ENCODE measurements at regions not wholly inside any gene's neighbourhood (a gene's known extent, or its start where the extent isn't known, plus 50 kb on each side); places are given as distances from the start of the nearest gene placed in this dataset.

GRCh38 chr16:59328961-59329360, 594.8 kb upstream of the GOT2 start:
- WGBS (ENCODE audit: low lambda C conversion rate, missing lambda C conversion rate), result 64% methylated on average over 2 of the region's 2 CpGs
- no peaks in the 10 kb centered on the region for H3K9me2 ChIP-seq (replicated peaks; ENCODE audit: insufficient read depth)
- no peak for DNase-seq (ENCODE audit: low spot score)
- no peaks in the 10 kb centered on the region for H3K79me2 ChIP-seq
- H3K27me3 ChIP-seq, result no peaks in the 10 kb centered on the region
- no peaks in the 10 kb centered on the region for H3K9me3 ChIP-seq (ENCODE audit: low read depth)
- H4K20me1 ChIP-seq (ENCODE audit: insufficient read depth, poor library complexity, severe bottlenecking), result no peaks in the 10 kb centered on the region
- no peaks in the 10 kb centered on the region for H3K4me1 ChIP-seq (ENCODE audit: insufficient read depth)
- no peak overlapping the region for H3K27ac ChIP-seq
- no peaks in the 10 kb centered on the region for H3K36me3 ChIP-seq (replicated peaks; ENCODE audit: insufficient read depth, low read depth)
- no peak overlapping the region for H3K4me3 ChIP-seq
- no peak overlapping the region for H3K4me2 ChIP-seq
- no peak overlapping the region for H2AFZ ChIP-seq
- TF ChIP-seq CTCF (IDR thresholded peaks at IDR 0.05; ENCODE audit: poor library complexity) (no peak), EZH2 (IDR thresholded peaks at IDR 0.05; ENCODE audit: borderline replicate concordance) (no peak), EZH2phosphoT487 (IDR thresholded peaks at IDR 0.05; ENCODE audit: low read depth, severe bottlenecking, unreplicated experiment) (no peak)

- H3K79me2 ChIP-seq, result no peaks in the 10 kb centered on the region
- 99% methylated on average over 3 of the region's 3 CpGs for WGBS (ENCODE audit: low lambda C conversion rate, missing lambda C conversion rate)
- H3K27me3 ChIP-seq, result no peaks in the 10 kb centered on the region
- no peaks in the 10 kb centered on the region for H3K36me3 ChIP-seq (replicated peaks; ENCODE audit: insufficient read depth, low read depth)
- no peak overlapping the region for H3K4me3 ChIP-seq
- DNase-seq (ENCODE audit: low spot score), result no peak
- H3K4me1 ChIP-seq (ENCODE audit: insufficient read depth), result no peaks in the 10 kb centered on the region
- no peak overlapping the region for H3K4me2 ChIP-seq
- no peaks in the 10 kb centered on the region for H3K9me3 ChIP-seq (ENCODE audit: low read depth)
- TF ChIP-seq EZH2 (IDR thresholded peaks at IDR 0.05; ENCODE audit: borderline replicate concordance), result no peak
- TF ChIP-seq CTCF (IDR thresholded peaks at IDR 0.05; ENCODE audit: poor library complexity), result no peak
- no peak for TF ChIP-seq EZH2phosphoT487 (IDR thresholded peaks at IDR 0.05; ENCODE audit: low read depth, severe bottlenecking, unreplicated experiment)
- no peaks in the 10 kb centered on the region for H3K9me2 ChIP-seq (replicated peaks; ENCODE audit: insufficient read depth)
- H4K20me1 ChIP-seq (ENCODE audit: insufficient read depth, poor library complexity, severe bottlenecking), result no peaks in the 10 kb centered on the region
- H3K27ac ChIP-seq, result no peak overlapping the region
- no peak overlapping the region for H2AFZ ChIP-seq
Observed at GRCh38 chr16:59327894-59328293, 593.8 kb upstream of the GOT2 start.

GRCh38 chr16:59326955-59327354, 592.8 kb upstream of the GOT2 start:
- no peaks in the 10 kb centered on the region for H3K4me1 ChIP-seq (ENCODE audit: insufficient read depth)
- no peak for DNase-seq (ENCODE audit: low spot score)
- 86% methylated on average over 2 of the region's 2 CpGs for WGBS (ENCODE audit: low lambda C conversion rate, missing lambda C conversion rate)

More at GRCh38 chr16:59326955-59327354, 592.8 kb upstream of the GOT2 start:
- Histone ChIP-seq H3K36me3 (replicated peaks; ENCODE audit: insufficient read depth, low read depth) (no peaks in the 10 kb centered on the region), H3K4me3 (no peak overlapping the region), H3K9me3 (ENCODE audit: low read depth) (no peaks in the 10 kb centered on the region), H2AFZ (no peak overlapping the region), H3K27me3 (no peaks in the 10 kb centered on the region), H3K27ac (no peak overlapping the region), H3K9me2 (replicated peaks; ENCODE audit: insufficient read depth) (no peaks in the 10 kb centered on the region), H3K79me2 (no peaks in the 10 kb centered on the region), H4K20me1 (ENCODE audit: insufficient read depth, poor library complexity, severe bottlenecking) (no peaks in the 10 kb centered on the region), H3K4me2 (no peak overlapping the region)
- TF ChIP-seq EZH2 (IDR thresholded peaks at IDR 0.05; ENCODE audit: borderline replicate concordance) (no peak), CTCF (IDR thresholded peaks at IDR 0.05; ENCODE audit: poor library complexity) (no peak), EZH2phosphoT487 (IDR thresholded peaks at IDR 0.05; ENCODE audit: low read depth, severe bottlenecking, unreplicated experiment) (no peak)

Data from hepatocyte (in vitro differentiated cells).